ENCODE measurements at regions not wholly inside any gene's neighbourhood (a gene's known extent, or its start where the extent isn't known, plus 50 kb on each side); places are given as distances from the start of the nearest gene placed in this dataset.

GRCh38 chr9:114733816-114734215, 51.8 kb upstream of the TEX48 start:
- in situ Hi-C loops (cut with MboI; ENCODE audit: low sequenced_read_pairs): loop anchor here (10.0 kb wide), 2 partner anchors 171 to 281 kb away; no protein-coding TSS in a partner anchor

GRCh38 chr9:114732823-114733222, 50.8 kb upstream of the TEX48 start:
- in situ Hi-C loops (cut with MboI; ENCODE audit: low sequenced_read_pairs): loop anchor here (10.0 kb wide), 2 partner anchors 172 to 282 kb away; no protein-coding TSS in a partner anchor
